Thoracic aorta (tissue), 2 donors: ENCODE measurements at regions not wholly inside any gene's neighbourhood (a gene's known extent, or its start where the extent isn't known, plus 50 kb on each side); places are given as distances from the start of the nearest gene placed in this dataset.

Experiments used
- ATAC-seq: fragments of 150-250 bp; one replicate; pipeline ENCODE4 v1.8.0; 2017; ENCODE audit warnings: low read depth; ENCODE audit not compliant: insufficient number of reproducible peaks, low FRiP score
- DNase-seq: peaks from one replicate; pipeline ENCODE4 v3.0.0-alpha.2; 2020; ENCODE audit warnings: low spot score
- H3K27ac ChIP-seq, 2 donors: fragments of 200-600 bp; sonication (generic); 1 replicate in 1 of 2; 2 replicates in 1 of 2; pipeline ENCODE4 v1.5.1; 2016; ENCODE audit warnings: mild to moderate bottlenecking in 2 of 2, moderate library complexity in 2 of 2
- H3K27me3 ChIP-seq: fragments of 200-600 bp; sonication (generic); replicated peaks from 2 replicates; pipeline ENCODE4 v1.6.0; 2016; ENCODE audit warnings: mild to moderate bottlenecking; ENCODE audit not compliant: insufficient read depth
- H3K36me3 ChIP-seq: fragments of 200-600 bp; sonication (generic); one replicate; pipeline ENCODE4 v1.5.1; 2016
- H3K4me1 ChIP-seq, 2 donors: fragments of 200-600 bp; sonication (generic); 1 replicate in 1 of 2; 2 replicates in 1 of 2; pipeline versions ENCODE4 v1.5.1 to v1.6.0; 2016; ENCODE audit warnings: low read depth in 2 of 2, mild to moderate bottlenecking in 1 of 2; ENCODE audit not compliant: control insufficient read depth in 1 of 2
- H3K4me3 ChIP-seq: fragments of 200-600 bp; sonication (generic); 2 replicates; pipeline ENCODE4 v1.5.1; 2016; ENCODE audit warnings: mild to moderate bottlenecking
- H3K9me3 ChIP-seq: fragments of 200-600 bp; sonication (generic); 2 replicates; pipeline ENCODE4 v1.5.1; 2016
- TF ChIP-seq, protein P1 (sequence below): fragments of 200-600 bp; sonication (generic); IDR thresholded peaks from one replicate; pipeline ENCODE4 v1.5.1; 2019; ENCODE audit warnings: antibody characterized with exemption

DNA sequence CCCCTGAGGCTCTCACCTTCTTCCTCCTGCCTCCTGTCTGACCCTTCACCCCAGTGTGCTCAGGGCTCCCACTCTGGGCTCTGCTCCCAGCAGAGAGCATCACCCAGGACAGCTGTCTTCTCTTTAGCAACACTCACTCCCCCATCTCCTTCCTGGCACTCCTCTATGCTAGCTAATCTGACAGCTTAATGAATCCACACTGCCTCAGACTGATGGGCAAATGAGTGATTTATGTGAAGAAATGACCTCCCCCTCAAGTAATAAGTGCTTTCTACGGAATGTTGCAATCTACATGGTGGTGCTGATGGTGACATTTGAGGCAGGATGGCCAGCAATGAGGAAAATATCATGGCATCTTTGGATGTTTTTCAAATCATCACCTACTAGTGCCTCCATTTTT is 83.6 kb downstream of the LSM3 start:
- no peak for ATAC-seq
- TF ChIP-seq, protein P1, sequence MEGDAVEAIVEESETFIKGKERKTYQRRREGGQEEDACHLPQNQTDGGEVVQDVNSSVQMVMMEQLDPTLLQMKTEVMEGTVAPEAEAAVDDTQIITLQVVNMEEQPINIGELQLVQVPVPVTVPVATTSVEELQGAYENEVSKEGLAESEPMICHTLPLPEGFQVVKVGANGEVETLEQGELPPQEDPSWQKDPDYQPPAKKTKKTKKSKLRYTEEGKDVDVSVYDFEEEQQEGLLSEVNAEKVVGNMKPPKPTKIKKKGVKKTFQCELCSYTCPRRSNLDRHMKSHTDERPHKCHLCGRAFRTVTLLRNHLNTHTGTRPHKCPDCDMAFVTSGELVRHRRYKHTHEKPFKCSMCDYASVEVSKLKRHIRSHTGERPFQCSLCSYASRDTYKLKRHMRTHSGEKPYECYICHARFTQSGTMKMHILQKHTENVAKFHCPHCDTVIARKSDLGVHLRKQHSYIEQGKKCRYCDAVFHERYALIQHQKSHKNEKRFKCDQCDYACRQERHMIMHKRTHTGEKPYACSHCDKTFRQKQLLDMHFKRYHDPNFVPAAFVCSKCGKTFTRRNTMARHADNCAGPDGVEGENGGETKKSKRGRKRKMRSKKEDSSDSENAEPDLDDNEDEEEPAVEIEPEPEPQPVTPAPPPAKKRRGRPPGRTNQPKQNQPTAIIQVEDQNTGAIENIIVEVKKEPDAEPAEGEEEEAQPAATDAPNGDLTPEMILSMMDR = no peak
- DNase-seq = no peak
- no peaks in the 10 kb centered on the region for H3K4me1 ChIP-seq
- no peaks in the 10 kb centered on the region for H3K9me3 ChIP-seq
- no peak overlapping the region for H3K4me3 ChIP-seq
- H3K36me3 ChIP-seq = no peaks in the 10 kb centered on the region
- H3K27ac ChIP-seq = no peak overlapping the region
- H3K27me3 ChIP-seq = no peaks in the 10 kb centered on the region

DNA sequence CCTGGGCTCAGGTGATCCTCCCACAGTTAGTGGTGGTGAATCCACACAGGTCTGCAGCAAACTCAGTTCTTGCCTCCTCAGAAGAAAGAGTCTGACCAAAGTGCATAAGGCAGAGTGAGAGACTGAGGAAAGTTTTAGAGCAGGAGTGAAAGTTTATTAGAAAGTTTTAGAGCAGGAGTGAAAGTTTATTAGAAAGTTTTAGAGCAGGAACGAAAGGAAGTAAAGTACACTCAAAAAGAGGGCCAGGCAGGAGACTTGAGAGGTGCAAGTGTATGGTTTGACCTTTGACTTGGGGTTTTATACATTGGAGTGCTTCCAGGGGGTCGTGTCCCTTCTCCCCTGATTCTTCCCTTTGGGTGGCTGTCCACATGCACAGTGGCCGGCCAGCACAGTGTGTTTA is 84.2 kb downstream of the LSM3 start:
- no peak for DNase-seq
- Histone ChIP-seq H3K4me3 (no peak overlapping the region), H3K27me3 (no peaks in the 10 kb centered on the region), H3K36me3 (no peaks in the 10 kb centered on the region), H3K4me1 (no peaks in the 10 kb centered on the region), H3K27ac (no peak overlapping the region), H3K9me3 (no peaks in the 10 kb centered on the region)
- TF ChIP-seq, protein P1 = no peak
- no peak for ATAC-seq

DNA sequence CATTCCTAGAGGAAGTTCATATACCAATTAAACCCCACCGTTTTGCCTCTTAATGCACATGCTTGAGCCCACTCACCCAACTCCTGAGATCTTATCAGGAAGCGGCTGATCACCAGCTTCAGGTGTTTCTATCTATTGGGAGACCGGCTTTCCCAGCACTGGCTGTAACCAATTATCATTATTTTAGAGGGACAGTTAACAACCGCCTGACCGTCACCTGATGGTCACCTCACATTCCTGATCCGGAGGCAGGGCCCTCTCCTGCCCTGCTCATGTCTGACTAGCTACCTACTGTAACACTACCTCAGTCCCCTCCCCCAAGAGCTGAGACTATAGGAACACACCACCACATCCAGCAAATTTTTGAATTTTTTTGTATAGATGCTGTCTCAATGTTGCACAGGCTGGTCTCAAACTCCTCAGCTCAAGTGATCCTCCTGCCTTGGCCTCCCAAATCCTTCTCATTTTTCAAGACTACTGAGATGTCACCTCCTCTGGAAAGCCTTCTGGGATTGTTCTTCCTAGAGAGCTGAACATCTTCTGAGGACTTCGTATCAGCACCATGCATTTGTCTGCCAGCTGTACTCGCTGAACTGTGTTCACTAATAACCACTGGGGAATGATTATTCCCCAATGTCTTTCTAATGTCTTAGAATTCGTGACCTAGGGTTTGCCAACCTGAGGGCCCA is 84.8 kb downstream of the LSM3 start:
- Histone ChIP-seq H3K27me3 (no peaks in the 10 kb centered on the region), H3K4me3 (no peak overlapping the region), H3K4me1 (no peaks in the 10 kb centered on the region), H3K9me3 (no peaks in the 10 kb centered on the region), H3K27ac (no peak overlapping the region), H3K36me3 (no peaks in the 10 kb centered on the region)
- DNase-seq = no peak
- no peak for ATAC-seq
- TF ChIP-seq, protein P1 = no peak

DNA sequence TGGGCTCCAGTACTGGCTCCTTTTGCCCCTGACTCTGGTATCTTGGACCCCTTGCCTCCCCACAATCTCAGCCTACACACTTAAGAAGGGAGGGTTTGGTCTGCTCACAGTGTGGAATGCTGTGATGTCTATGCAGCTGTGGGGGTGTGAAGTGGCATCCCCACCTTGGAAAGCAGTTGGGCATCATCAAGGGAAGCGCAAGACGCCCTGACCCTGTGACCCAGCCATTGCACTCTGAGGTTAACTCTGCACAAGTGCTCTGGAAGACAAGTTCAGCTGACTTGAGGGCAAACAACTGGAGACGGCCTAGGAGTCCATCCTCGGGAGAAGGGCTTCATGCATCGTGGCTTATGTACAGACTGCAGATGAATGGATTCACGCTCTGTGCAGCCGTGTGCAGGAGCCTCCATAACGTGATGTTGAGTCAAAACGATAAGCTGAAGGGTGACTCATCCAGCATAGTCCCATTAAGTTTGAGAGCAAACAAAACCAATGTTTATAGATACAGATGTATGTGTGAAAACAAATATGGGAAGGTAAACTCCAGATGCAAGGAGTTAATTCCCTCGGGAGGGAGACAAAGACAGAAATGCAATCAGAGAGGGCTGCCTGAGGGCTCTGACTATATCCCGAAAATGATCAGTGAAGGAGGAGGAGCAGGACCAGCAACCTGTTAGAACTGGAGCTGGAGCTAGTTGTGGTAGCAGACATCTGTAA is 86.8 kb downstream of the LSM3 start:
- ATAC-seq (no peak), DNase-seq (no peak)
- H3K9me3 ChIP-seq = no peaks in the 10 kb centered on the region
- H3K36me3 ChIP-seq = no peaks in the 10 kb centered on the region
- no peaks in the 10 kb centered on the region for H3K27me3 ChIP-seq
- TF ChIP-seq, protein P1 = no peak
- H3K27ac ChIP-seq = no peak overlapping the region
- no peaks in the 10 kb centered on the region for H3K4me1 ChIP-seq
- no peak overlapping the region for H3K4me3 ChIP-seq

DNA sequence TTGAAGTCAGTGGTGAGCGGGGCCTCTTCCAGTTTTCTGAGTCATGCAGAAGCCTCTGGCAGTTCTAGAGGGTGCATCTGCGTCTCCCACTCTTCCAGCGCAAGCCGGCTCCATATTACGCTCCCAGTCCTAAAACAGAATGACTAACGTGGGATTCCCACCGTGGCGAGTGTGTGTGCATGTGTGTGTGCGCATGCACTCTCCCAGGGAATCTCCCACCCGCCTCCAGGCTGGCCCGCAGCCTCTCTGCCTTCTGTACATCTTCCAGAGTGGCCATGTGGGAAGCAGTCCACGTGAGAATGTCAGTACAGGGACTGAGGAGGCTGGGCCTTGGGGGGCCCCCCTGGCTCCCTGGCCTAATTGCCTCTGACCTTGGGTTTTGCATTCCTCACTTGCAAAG is 87.7 kb downstream of the LSM3 start:
- TF ChIP-seq, protein P1 = no peak
- no peak overlapping the region for H3K4me3 ChIP-seq
- DNase-seq (no peak), ATAC-seq (no peak)
- no peaks in the 10 kb centered on the region for H3K27me3 ChIP-seq
- H3K36me3 ChIP-seq = no peaks in the 10 kb centered on the region
- H3K4me1 ChIP-seq = no peaks in the 10 kb centered on the region
- H3K9me3 ChIP-seq = no peaks in the 10 kb centered on the region
- no peak overlapping the region for H3K27ac ChIP-seq
